T-helper 1 cell treated with Interleukin-12 subunit alpha and Interleukin-12 subunit beta and Interleukin-4 antibody, amounts not matched to agents 30 μg/mL and 1 μg/mL, for 36 hours (primary cell): ENCODE measurements at regions not wholly inside any gene's neighbourhood (a gene's known extent, or its start where the extent isn't known, plus 50 kb on each side); places are given as distances from the start of the nearest gene placed in this dataset.

Experiments
- H3K27ac Mint-ChIP-seq: one replicate; pipeline ENCODE4 v1.8.0; 2021; ENCODE audit warnings: mild to moderate bottlenecking, mixed read lengths
- H3K27me3 Mint-ChIP-seq: one replicate; pipeline ENCODE4 v1.8.0; 2021; ENCODE audit warnings: low read depth, mixed read lengths
- H3K36me3 Mint-ChIP-seq: one replicate; pipeline ENCODE4 v1.8.0; 2021; ENCODE audit warnings: low read depth, mixed read lengths
- H3K4me1 Mint-ChIP-seq: one replicate; pipeline ENCODE4 v1.8.0; 2021; ENCODE audit warnings: low read depth, mixed read lengths
- H3K4me3 Mint-ChIP-seq: one replicate; pipeline ENCODE4 v1.8.0; 2021; ENCODE audit warnings: mild to moderate bottlenecking, moderate library complexity, mixed read lengths
- H3K9me3 Mint-ChIP-seq: one replicate; pipeline ENCODE4 v1.8.0; 2021; ENCODE audit warnings: mixed read lengths

DNA sequence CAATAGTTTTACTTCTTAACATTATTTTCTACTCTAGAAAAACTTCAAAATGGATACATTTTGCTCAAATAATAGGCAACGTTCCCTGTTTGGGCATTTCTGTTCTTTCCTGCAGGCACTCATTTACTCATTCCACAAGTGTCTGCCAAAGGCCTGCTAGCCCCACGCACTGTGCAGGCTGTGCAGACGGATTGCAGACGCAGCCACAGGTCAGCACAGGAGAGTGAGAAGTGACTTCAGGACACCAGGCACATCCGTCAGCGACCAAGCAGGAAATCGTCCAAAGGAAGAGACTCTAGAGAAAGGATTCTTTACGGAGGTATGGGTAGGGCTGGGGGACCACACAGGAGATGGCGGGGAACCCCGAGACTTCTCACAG, 103.0 kb upstream of the AGAP1 start:
- Mint-ChIP-seq H3K27me3 (no peaks in the 10 kb centered on the region), H3K4me3 (no peak overlapping the region), H3K27ac (no peak overlapping the region), H3K4me1 (peaks cover 10% of the 10 kb centered on the region), H3K9me3 (no peaks in the 10 kb centered on the region), H3K36me3 (no peaks in the 10 kb centered on the region)

GRCh38 chr2:235391921-235392615, 101.8 kb upstream of the AGAP1 start:
- H3K27ac Mint-ChIP-seq: peak overlapping the region; percentile 8
- no peak overlapping the region for H3K4me3 Mint-ChIP-seq
- no peaks in the 10 kb centered on the region for H3K27me3 Mint-ChIP-seq
- peaks cover 10% of the 10 kb centered on the region for H3K4me1 Mint-ChIP-seq
- H3K9me3 Mint-ChIP-seq: no peaks in the 10 kb centered on the region
- no peaks in the 10 kb centered on the region for H3K36me3 Mint-ChIP-seq

GRCh38 chr2:235394278-235394828, 99.5 kb upstream of the AGAP1 start:
- H3K27me3 Mint-ChIP-seq: no peaks in the 10 kb centered on the region
- no peak overlapping the region for H3K27ac Mint-ChIP-seq
- no peak overlapping the region for H3K4me3 Mint-ChIP-seq
- H3K9me3 Mint-ChIP-seq: no peaks in the 10 kb centered on the region
- no peaks in the 10 kb centered on the region for H3K36me3 Mint-ChIP-seq
- H3K4me1 Mint-ChIP-seq: peaks cover 10% of the 10 kb centered on the region

DNA sequence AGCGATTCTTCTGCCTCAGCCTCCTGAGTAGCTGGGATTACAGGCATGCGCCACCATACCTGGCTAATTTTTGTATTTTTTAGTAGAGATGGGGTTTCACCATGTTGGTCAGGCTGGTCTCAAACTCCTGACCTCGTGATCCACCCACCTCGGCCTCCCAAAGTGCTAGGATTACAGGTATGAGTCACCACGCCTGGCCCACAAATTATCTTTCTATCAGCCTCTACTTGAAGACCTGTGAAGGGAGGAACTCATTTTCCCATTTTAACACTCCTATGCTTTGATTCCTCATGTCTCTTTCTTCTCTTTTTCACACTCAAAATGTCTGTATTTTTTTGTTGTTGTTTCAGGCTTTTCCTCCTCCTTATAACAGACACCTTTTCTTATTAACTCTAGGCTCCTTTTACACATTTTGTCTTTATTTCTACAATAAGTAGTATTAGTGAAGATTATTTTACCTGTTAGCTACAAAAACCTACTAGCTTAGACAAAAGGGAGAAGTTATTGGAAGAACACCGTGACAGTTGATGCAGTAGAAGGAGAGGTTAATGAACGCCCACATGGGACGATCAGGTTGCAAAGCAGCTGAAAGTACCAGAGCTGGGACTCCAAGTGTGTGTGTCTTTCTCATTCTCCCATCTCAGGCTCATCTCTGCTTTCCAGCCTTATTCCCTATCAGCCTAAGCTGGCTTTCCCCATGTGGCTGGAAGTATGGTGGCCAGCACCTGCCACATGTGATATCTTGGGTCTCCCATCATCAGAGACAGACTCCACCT, 97.6 kb upstream of the AGAP1 start:
- Mint-ChIP-seq H3K27me3 (no peaks in the 10 kb centered on the region), H3K4me1 (no peaks in the 10 kb centered on the region), H3K4me3 (no peak overlapping the region), H3K36me3 (no peaks in the 10 kb centered on the region), H3K9me3 (no peaks in the 10 kb centered on the region), H3K27ac (no peak overlapping the region)

- Mint-ChIP-seq H3K4me3 (no peak overlapping the region), H3K27me3 (no peaks in the 10 kb centered on the region), H3K27ac (no peak overlapping the region), H3K9me3 (no peaks in the 10 kb centered on the region), H3K36me3 (no peaks in the 10 kb centered on the region), H3K4me1 (no peaks in the 10 kb centered on the region)
Observed at GRCh38 chr2:235398321-235398720, 95.5 kb upstream of the AGAP1 start.

- Mint-ChIP-seq H3K27ac (no peak overlapping the region), H3K9me3 (no peaks in the 10 kb centered on the region), H3K4me1 (no peaks in the 10 kb centered on the region), H3K36me3 (no peaks in the 10 kb centered on the region), H3K27me3 (no peaks in the 10 kb centered on the region), H3K4me3 (no peak overlapping the region)
Observed at GRCh38 chr2:235399895-235400294, 93.9 kb upstream of the AGAP1 start.

DNA sequence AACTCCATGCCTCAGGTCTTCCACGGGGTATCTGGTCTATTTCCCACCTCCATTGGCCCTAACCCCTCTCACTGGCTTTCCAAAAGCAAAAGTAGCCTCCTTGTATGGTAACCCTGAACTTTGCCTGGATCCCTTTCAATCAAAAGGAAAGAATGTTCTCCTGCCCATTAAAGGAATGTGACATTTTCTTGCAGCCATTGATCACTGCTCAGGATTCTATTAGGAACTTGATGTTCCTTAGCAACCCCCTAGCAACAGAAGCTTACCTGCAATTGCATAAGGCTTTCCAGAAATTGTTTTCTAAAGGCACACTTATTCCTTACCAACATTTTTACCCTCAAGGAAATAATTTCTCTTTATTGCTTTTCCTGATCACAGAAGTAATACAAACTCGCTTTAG, 91.4 kb upstream of the AGAP1 start:
- Mint-ChIP-seq H3K27ac (no peak overlapping the region), H3K4me3 (no peak overlapping the region), H3K9me3 (no peaks in the 10 kb centered on the region), H3K27me3 (no peaks in the 10 kb centered on the region), H3K36me3 (no peaks in the 10 kb centered on the region), H3K4me1 (no peaks in the 10 kb centered on the region)

GRCh38 chr2:235405612-235406361, 88.1 kb upstream of the AGAP1 start:
- no peaks in the 10 kb centered on the region for H3K27me3 Mint-ChIP-seq
- H3K4me3 Mint-ChIP-seq: no peak overlapping the region
- H3K36me3 Mint-ChIP-seq: no peaks in the 10 kb centered on the region
- no peaks in the 10 kb centered on the region for H3K9me3 Mint-ChIP-seq
- H3K4me1 Mint-ChIP-seq: no peaks in the 10 kb centered on the region
- no peak overlapping the region for H3K27ac Mint-ChIP-seq

GRCh38 chr2:235406430-235406829, 87.4 kb upstream of the AGAP1 start:
- Mint-ChIP-seq H3K36me3 (no peaks in the 10 kb centered on the region), H3K9me3 (no peaks in the 10 kb centered on the region), H3K4me1 (no peaks in the 10 kb centered on the region), H3K27me3 (no peaks in the 10 kb centered on the region), H3K27ac (no peak overlapping the region), H3K4me3 (no peak overlapping the region)

- Mint-ChIP-seq H3K27me3 (no peaks in the 10 kb centered on the region), H3K27ac (no peak overlapping the region), H3K4me1 (no peaks in the 10 kb centered on the region), H3K36me3 (no peaks in the 10 kb centered on the region), H3K4me3 (no peak overlapping the region), H3K9me3 (peaks cover 4% of the 10 kb centered on the region)
Observed at GRCh38 chr2:235411905-235412485, 81.8 kb upstream of the AGAP1 start.

GRCh38 chr2:235413064-235413463, 80.8 kb upstream of the AGAP1 start:
- H3K4me1 Mint-ChIP-seq: no peaks in the 10 kb centered on the region
- no peak overlapping the region for H3K4me3 Mint-ChIP-seq
- H3K36me3 Mint-ChIP-seq: no peaks in the 10 kb centered on the region
- no peaks in the 10 kb centered on the region for H3K27me3 Mint-ChIP-seq
- H3K9me3 Mint-ChIP-seq: peaks cover 4% of the 10 kb centered on the region
- H3K27ac Mint-ChIP-seq: no peak overlapping the region

DNA sequence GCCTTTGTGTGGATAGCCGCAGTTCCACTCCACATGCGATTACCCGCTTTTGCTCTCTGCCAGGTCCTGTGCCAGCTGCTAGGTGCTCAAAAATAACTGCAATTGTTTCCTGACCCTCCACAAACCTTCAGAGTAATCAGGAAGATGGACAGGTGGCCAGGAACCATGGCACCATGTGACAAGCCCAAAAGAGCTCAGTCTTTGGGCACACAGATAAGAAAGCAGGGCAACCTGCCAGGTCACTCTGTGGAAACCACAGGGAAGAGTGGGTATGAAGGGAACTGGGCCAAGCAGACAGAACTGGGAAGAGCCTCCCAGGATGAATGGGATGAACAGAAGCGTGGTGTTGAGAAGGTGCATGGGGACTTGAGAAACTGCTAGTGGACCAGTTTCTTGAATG, 79.4 kb upstream of the AGAP1 start:
- no peaks in the 10 kb centered on the region for H3K36me3 Mint-ChIP-seq
- H3K4me3 Mint-ChIP-seq: no peak overlapping the region
- H3K27ac Mint-ChIP-seq: no peak overlapping the region
- peaks cover 4% of the 10 kb centered on the region for H3K9me3 Mint-ChIP-seq
- no peaks in the 10 kb centered on the region for H3K4me1 Mint-ChIP-seq
- H3K27me3 Mint-ChIP-seq: no peaks in the 10 kb centered on the region

DNA sequence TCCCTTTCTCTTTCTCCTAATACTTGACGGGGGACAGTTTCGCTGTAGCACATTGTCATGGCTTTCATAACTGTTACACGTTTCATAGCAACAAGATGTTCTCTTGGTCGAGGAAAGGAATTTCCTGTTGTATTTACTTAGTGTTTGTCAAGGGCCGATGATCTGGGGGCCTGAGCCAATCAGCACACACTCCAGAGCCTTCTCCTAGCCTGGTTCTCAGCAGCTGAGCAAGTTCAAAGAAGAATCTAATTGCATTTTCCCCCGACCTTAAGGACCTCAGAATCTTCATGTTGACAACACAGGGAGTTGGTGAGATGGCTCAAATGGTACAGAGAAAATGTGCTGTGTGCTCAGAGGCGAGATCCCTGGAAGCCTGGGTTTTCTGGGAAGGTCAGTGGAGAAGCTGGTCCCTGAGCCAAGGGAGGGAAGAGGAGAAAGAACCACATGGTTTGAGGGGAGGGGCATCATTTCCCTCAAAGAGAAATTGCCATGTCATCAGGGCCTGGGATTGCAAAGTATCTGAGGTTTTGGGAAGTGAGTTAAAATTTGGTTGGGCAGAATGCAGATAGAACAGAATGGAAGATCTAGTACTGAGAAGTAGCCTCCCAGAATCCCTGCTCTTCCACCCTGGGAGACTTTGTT, 76.9 kb upstream of the AGAP1 start:
- H3K36me3 Mint-ChIP-seq: no peaks in the 10 kb centered on the region
- H3K9me3 Mint-ChIP-seq: peaks cover 4% of the 10 kb centered on the region
- no peak overlapping the region for H3K4me3 Mint-ChIP-seq
- H3K27ac Mint-ChIP-seq: no peak overlapping the region
- H3K4me1 Mint-ChIP-seq: no peaks in the 10 kb centered on the region
- H3K27me3 Mint-ChIP-seq: no peaks in the 10 kb centered on the region

DNA sequence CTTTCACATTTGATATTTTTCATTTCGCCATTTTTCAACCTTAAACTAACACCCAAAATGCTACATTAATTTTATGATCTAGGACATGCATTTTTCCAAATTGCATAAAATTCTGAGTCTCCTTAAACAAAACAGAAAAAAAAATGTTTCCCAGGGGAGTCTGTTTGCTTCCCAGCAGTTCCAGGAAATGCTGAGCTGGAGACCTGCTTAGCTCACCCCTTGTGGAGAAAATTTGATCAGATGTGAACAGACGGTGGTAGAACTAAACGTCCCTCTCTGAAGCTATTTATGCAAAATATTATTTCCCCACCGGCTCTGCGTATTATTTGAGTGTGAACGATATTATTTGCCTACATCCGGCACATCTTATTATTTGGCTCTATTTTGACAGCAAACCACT, 74.9 kb upstream of the AGAP1 start:
- H3K4me3 Mint-ChIP-seq: no peak overlapping the region
- no peak overlapping the region for H3K27ac Mint-ChIP-seq
- no peaks in the 10 kb centered on the region for H3K27me3 Mint-ChIP-seq
- H3K4me1 Mint-ChIP-seq: no peaks in the 10 kb centered on the region
- H3K36me3 Mint-ChIP-seq: no peaks in the 10 kb centered on the region
- no peaks in the 10 kb centered on the region for H3K9me3 Mint-ChIP-seq
